Brain microvascular endothelial cell (primary cell): ENCODE measurements at regions not wholly inside any gene's neighbourhood (a gene's known extent, or its start where the extent isn't known, plus 50 kb on each side); places are given as distances from the start of the nearest gene placed in this dataset.
"Not testable (repeated sequence)": the region's sequence is repeated elsewhere in the genome, so short reads cannot be mapped to it uniquely, and the experiment has no call there.

Source experiments
- DNase-seq: peaks from one replicate; pipeline ENCODE4 v3.0.0-alpha.2; 2020
- H3K27ac ChIP-seq: fragments of 250-450 bp; sonication (Bioruptor Pico); 2 replicates; pipeline ENCODE4 v1.5.1; 2020; ENCODE audit warnings: mild to moderate bottlenecking, moderate library complexity
- H3K27me3 ChIP-seq: fragments of 250-450 bp; sonication (Bioruptor Pico); replicated peaks from 2 replicates; pipeline ENCODE4 v1.5.1; 2020; ENCODE audit warnings: mild to moderate bottlenecking
- H3K36me3 ChIP-seq: fragments of 250-450 bp; sonication (Bioruptor Pico); replicated peaks from 2 replicates; pipeline ENCODE4 v1.5.1; 2020; ENCODE audit warnings: mild to moderate bottlenecking
- H3K4me3 ChIP-seq: 2 replicates; pipeline ENCODE4 v1.5.1; 2011; ENCODE audit warnings: low read depth, mild to moderate bottlenecking, control low read depth, low read length, moderate library complexity
- in situ Hi-C: cut with HindIII; loops from 2 replicates; pipeline ENCODE4 v1.10.0; 2017; ENCODE audit warnings: low sequenced_read_pairs, low pct_ligation_motif_present
- TF ChIP-seq, protein P1 (sequence below): IDR thresholded peaks from 2 replicates; pipeline ENCODE4 v1.5.1; 2011; ENCODE audit warnings: low read depth, mild to moderate bottlenecking, moderate library complexity, low read length, control low read depth, inconsistent platforms; ENCODE audit errors: missing control alignments

DNA sequence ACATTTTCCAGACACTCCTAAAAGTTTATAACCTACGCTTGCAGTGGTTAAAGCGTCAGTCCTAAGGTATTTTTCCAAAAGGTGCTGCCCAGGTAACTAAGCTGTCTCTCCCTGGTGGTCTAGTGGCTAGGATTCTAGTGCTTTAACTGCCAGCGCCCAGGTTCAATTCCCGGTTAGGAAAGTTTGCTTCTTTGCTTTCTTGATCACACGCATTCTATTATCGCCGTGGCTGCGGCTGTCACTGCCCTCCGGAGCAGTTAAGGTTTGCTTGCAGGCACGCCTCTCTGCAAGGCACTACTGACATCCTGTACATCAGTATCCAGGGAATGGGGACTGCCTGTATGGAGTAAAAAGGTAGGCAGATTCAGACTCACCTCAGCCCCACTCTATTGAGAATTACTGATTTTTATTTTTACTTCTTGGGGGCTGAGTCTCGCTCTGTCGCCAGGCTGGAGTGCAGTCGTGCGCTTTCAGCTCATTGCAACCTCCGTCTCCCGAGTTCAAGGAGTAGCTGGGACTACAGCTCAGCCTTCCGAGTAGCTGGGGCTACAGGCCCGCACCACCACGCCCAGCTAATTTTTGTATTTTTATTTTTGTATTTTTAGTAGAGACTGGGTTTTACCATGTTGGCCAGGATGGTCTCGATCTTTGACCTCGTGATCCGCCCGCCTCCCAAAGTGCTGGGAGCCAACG lies 53.2 kb upstream of the CFAP126 start:
- TF ChIP-seq, protein P1, sequence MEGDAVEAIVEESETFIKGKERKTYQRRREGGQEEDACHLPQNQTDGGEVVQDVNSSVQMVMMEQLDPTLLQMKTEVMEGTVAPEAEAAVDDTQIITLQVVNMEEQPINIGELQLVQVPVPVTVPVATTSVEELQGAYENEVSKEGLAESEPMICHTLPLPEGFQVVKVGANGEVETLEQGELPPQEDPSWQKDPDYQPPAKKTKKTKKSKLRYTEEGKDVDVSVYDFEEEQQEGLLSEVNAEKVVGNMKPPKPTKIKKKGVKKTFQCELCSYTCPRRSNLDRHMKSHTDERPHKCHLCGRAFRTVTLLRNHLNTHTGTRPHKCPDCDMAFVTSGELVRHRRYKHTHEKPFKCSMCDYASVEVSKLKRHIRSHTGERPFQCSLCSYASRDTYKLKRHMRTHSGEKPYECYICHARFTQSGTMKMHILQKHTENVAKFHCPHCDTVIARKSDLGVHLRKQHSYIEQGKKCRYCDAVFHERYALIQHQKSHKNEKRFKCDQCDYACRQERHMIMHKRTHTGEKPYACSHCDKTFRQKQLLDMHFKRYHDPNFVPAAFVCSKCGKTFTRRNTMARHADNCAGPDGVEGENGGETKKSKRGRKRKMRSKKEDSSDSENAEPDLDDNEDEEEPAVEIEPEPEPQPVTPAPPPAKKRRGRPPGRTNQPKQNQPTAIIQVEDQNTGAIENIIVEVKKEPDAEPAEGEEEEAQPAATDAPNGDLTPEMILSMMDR: no peak
- Histone ChIP-seq H3K36me3 (no peaks in the 10 kb centered on the region), H3K27ac (no peak overlapping the region), H3K27me3 (no peaks in the 10 kb centered on the region), H3K4me3 (no peak overlapping the region)
- DNase-seq: no peak
- in situ Hi-C loops: no loop called here

DNA sequence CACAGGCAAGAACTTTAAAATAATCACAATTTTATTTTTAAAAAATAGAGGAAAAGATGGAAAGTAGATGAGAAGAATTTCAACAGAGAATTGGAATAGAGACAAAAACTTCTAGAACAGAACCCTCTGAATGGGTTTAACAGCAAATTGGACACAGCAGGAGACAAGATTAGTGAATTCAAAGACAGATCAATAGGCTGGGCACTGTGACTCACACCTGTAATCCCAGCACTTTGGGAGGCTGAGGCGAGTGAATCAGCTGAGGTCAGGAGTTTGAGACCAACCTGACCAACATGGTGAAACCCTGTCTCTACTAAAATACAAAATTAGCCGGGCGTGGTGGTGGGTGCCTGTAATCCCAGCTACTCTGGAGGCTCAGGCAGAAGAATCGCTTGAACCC lies 49.9 kb upstream of the CFAP126 start:
- H3K27me3 ChIP-seq, in situ Hi-C loops, H3K36me3 ChIP-seq, DNase-seq, H3K4me3 ChIP-seq, H3K27ac ChIP-seq: not testable (repeated sequence)
